NOMO-1 treated with DMSO at 0.1 percent for 48 hours (cell line): ENCODE measurements at regions not wholly inside any gene's neighbourhood (a gene's known extent, or its start where the extent isn't known, plus 50 kb on each side); places are given as distances from the start of the nearest gene placed in this dataset.

ENCODE experiments used
- DNase-seq: peaks from one replicate; lab custom pipeline; 2025; ENCODE audit not compliant: unreplicated experiment; lab: John Stamatoyannopoulos, UW

DNA sequence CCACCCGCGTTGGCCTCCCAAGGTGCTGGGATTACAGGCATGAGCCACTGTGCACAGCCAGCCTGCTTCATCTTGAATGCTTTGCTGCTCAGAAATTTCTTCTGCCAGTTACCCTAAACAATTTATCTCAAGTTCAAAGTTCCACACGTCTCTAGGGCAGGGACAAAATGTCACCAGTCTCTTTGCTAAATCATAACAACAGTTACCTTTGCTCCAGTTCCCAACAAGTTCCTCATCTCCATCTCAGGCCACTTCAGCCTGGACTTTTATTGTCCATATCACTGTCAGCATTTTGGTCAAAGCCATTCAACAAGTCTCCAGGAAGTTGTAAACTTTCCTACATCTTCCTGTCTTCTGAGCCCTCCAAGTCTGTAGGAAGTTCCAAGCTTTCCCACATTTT, 159.5 kb upstream of the DYRK2 start:
- no peak for DNase-seq

- DNase-seq = no peak
Observed at GRCh38 chr12:67496581-67496980, 152.0 kb upstream of the DYRK2 start.

- DNase-seq = no peak
Observed at GRCh38 chr12:67498991-67499390, 149.6 kb upstream of the DYRK2 start.

GRCh38 chr12:67501362-67501761, 147.2 kb upstream of the DYRK2 start:
- DNase-seq = no peak

DNA sequence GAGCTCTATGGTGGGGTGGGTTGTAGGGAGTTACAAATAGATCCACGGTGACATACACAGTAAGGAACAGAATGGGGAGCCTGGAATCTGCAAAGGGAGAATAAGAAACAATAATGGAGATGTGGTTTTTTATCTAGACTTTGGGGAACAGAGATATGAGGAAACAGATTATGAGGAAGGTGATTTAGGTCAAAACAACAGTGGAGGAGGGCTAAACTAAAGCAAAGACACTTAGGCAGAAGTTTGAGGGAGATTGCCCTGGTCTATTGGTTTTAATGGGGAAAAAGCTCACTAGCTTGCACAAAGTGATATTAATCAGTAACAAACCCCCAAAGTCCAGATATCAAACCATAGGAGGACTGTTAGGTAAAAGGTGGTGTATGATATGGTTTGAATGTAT, 144.5 kb upstream of the DYRK2 start:
- DNase-seq = peak; percentile 65

DNA sequence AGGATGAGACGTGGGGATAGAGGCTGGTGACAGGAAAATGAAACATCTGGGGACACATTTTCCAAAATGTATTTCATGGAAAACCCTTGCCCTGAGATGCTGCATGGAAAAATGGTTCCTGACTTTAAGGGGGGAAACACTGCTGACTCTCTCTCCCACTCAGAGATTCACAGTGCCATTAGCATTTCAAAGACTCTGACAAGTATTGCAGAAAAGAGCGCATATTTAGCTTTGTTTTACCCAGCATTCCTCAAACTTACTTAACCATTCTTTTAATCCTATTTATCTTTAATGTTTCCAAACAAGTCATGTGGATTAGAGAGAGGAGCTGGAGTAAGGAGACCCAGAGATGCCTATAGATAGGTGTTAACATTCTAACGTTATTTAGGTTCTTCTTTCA, 141.8 kb upstream of the DYRK2 start:
- DNase-seq = no peak

DNA sequence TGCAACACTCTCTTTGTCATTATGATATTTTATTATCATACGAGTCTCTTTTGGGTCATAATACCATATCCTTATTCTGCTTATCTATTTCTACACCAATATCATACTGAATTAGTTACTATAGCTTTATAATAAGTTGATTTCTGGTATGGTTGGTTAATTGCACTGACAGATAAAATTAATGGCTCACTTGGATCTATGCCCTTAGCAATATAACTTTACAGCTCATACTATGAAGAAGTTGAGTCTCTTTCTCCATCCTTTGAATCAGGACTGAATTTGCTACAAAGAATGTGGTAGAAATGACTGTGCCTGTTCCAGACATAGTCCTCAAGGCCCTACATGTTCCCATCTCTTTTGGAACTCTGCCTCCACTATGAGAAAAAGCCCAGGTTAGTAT, 139.7 kb upstream of the DYRK2 start:
- no peak for DNase-seq

DNA sequence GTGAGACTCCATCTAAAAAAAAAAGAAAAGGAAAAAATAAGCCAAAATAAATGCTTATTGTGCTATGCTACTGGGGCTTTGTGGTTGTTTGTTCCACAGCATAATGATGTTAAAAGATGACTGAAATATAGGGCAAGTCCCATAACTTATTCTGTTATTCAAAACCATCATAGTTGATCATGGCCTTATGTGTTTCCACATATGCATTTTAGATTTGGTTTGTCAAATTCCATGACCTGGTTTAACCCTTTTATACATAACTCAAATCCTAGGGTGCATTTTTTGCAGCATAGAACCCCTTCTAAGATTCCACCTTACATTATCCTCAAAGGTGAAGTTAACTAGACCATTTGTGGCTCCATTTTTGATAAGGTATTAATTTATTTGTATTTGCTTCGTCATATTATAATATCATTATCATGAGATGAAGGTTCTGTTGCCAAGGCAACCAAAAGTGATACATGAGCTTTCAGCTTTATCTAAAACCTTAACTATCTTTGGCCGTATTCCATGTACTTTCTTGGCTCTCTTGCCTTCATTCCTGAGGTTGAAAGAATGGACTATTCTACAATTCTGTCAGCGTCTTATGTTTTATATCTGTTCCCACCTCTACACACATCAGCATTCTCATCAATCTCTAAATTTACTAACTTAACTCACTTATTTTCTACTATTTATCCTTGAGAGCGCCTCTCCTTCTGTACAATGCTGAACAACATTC, 138.7 kb upstream of the DYRK2 start:
- no peak for DNase-seq

DNA sequence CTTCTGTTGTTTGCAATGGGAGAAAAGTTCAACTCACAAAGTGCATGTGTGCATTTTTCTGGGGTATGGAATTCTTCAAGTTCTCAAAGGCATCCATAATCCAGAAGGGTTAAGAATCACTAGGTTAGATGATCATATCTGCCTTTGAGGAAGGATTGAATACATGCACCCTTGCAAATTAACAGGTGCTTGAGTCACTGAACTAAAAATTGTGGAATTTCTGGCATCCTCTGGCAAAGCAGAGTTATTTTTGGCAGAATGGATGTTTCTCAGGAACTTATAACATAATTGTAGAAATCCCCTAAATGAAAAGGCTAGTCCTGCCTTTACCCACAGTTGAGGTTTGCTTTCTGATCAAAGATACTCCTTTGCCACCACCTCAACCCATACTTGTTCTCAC, 136.5 kb upstream of the DYRK2 start:
- no peak for DNase-seq

DNA sequence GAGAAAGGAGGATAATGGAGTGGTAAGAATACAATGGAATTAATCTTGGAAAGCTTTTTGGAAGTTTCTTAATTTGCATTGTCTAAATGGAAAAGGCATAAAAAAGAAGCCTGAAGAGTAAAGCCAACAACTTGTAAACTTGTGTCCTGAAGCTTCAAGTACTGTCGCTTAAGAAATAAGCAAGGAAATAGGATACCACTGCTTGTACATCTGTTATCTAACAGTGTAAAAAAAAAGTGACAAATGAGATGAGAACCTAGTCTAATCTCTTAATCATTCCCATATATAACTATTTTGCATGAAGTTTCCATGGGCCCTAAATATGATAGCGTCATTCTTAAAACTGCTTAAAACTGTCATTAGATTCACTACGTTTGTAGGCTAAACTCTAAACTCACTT, 134.0 kb upstream of the DYRK2 start:
- no peak for DNase-seq

DNA sequence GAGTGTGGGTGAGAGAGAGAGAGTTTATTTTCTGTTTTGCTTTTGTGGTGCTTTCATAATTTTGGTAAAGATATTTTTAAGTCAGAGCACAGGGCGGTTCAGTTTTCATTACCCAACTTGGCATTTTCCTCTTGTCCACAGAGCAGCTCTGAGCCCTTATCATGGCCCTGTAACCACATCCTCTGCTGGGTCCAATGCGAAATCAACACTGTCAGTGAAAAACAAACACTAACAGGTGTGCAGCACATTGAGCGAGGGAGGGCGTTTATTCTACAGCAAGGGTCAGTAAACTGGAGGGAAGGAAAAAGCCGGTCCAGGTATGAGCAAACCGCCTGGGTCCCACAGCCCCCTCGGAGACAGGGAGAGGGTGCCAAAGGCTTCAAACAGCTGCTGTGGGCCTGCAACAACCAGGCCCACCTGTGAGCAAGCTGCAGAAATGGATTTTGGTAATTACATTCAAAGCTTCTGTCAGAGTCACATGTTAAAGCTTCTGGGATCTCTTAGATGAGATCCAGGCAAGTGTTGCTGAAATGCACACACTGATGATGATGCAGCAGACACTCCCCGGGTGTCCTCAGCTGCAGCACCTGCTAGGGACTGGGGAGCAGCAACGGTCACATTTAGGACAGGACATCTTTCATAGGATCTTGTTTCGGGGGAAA, 132.7 kb upstream of the DYRK2 start:
- peak; percentile 59 for DNase-seq

- no peak for DNase-seq
Observed at GRCh38 chr12:67517181-67517887, 131.2 kb upstream of the DYRK2 start.

- DNase-seq = no peak
Observed at GRCh38 chr12:67519484-67520433, 128.8 kb upstream of the DYRK2 start.

- DNase-seq = no peak
Observed at GRCh38 chr12:67520606-67521005, 127.9 kb upstream of the DYRK2 start.

DNA sequence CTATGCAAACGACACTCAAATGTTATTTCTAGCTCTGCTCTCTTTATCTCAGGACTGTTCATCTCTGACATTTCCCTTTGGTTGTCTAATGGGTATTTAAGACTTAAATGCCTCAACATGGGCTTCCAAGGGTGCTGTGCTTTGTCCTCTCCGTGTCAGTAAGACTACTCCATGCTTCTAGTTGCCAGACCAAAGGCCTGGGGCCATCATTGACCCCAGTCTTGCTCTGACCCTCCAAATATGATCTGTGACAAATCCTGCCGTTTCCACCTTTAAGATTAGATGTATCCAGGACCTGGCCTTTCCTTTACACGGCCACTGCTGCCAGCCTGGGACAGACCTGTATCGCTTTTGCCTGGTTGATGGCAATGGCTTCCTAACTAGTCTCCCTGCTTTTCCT, 126.3 kb upstream of the DYRK2 start:
- no peak for DNase-seq

GRCh38 chr12:67523538-67523937, 125.0 kb upstream of the DYRK2 start:
- no peak for DNase-seq

DNA sequence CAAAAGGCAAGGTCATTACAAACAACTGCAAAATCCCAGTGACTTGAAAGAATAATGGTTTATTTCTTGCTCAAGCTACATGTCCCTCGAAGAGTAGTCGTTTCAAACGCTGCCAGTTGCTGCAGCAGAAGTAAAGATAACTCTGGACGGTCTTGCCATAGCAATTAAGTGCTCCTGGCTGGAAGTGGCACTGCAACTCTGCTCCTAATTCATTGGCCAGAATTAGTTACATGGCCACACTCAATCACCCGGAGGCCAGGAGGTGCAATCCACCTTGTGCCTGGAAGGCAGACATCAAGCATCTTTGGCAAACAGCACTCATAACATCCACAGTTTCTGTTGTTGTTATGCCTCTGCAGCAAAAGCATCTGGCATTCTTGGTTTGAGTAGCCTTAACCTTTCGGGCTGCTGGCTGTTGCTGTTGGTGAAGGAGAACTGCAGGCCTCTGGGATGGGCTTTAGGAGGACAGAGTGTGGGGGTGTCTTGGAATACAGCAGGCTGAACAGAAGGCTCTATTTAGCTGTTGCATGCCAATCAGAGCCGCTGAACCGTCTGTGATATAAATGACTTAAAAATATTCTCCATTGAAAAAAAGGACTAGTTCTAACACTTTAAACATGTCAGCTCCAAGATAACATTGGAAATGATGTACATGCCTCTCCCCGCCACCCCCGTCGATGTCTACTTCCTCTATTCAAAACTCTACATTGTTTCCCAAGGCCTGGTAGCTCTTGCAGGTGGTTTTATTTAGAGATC, 123.5 kb upstream of the DYRK2 start:
- peak; percentile 56 for DNase-seq

- DNase-seq = no peak
Observed at GRCh38 chr12:67525617-67525884, 123.0 kb upstream of the DYRK2 start.

GRCh38 chr12:67526129-67526528, 122.4 kb upstream of the DYRK2 start:
- peak; percentile 12 for DNase-seq

- DNase-seq = no peak
Observed at GRCh38 chr12:67531051-67531450, 117.5 kb upstream of the DYRK2 start.

DNA sequence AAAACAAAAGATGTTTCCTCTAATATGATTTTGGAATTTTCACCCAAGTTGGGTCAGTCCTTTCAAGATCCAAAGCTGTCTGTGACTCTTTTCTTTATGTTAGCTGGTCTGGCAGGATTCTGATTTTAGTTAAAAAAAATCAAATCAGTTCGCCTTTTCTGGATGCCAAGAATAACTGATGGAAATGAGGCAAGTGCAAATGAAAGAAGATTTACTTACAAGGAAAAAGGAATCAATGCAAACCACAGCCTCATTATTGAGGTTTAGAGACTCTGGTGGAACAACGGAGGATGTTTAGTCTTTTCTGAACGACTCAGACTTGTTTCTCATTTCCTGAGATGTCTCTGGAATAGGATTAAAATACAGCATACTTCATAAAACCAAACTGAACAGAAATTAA, 117.0 kb upstream of the DYRK2 start:
- no peak for DNase-seq
